ENCODE measurements at regions not wholly inside any gene's neighbourhood (a gene's known extent, or its start where the extent isn't known, plus 50 kb on each side); places are given as distances from the start of the nearest gene placed in this dataset.

DNA sequence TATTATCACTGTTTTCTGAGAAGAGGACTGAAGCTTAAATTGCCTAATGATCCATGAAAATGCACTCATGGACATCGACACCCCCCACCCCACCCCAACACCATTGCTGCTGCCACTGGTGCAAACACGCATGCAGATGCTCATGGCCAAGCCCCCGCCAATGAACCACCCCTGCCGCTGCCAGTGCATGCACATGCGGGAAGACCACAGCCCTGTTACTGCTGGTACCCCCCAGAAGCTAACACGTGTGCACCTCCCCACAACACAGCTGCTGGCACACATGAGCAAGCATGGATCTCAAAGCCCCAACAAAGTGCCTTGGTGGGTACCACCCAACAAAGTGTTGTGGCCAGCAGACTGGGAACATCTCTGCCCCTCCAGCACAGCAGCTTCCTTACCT is 594.1 kb upstream of the FAT1 start:
- Histone ChIP-seq H3K9me3 (ENCODE audit: control insufficient read depth, low read depth, low read length) (no peaks in the 10 kb centered on the region), H4K91ac (ENCODE audit: insufficient read length, low read depth, low read length) (no peak overlapping the region), H3K23me2 (ENCODE audit: insufficient read length, low read depth, low read length, poor library complexity, severe bottlenecking) (no peaks in the 10 kb centered on the region), H3K14ac (ENCODE audit: insufficient read depth, low read length) (no peak overlapping the region), H3T11ph (ENCODE audit: low read length) (no peak overlapping the region), H2AFZ (ENCODE audit: low read length) (no peak overlapping the region), H2BK120ac (ENCODE audit: low read depth, low read length, poor library complexity, severe bottlenecking) (no peak overlapping the region), H4K5ac (ENCODE audit: insufficient read length, low read depth, low read length) (no peak overlapping the region), H3K27ac (ENCODE audit: insufficient read length, low read depth, low read length) (no peak overlapping the region), H3K79me1 (ENCODE audit: insufficient read depth, low read depth, low read length, poor library complexity, severe bottlenecking) (no peaks in the 10 kb centered on the region), H4K8ac (replicated peaks; ENCODE audit: insufficient read length, low read depth, low read length) (no peak overlapping the region), H3K4me1 (ENCODE audit: insufficient read depth, low read length) (no peaks in the 10 kb centered on the region), H2AK5ac (ENCODE audit: insufficient read length, low read length) (no peak overlapping the region), H3K23ac (ENCODE audit: insufficient read length, low read depth, low read length) (no peak overlapping the region), H2BK12ac (ENCODE audit: insufficient read length, low read depth, low read length) (no peak overlapping the region), H3K27me3 (ENCODE audit: insufficient read depth, low read length) (no peaks in the 10 kb centered on the region), H3K18ac (ENCODE audit: insufficient read length, low read depth, low read length) (no peak overlapping the region), H3K9ac (ENCODE audit: extremely low read depth, insufficient read length, low read length) (no peak overlapping the region), H3K4me2 (ENCODE audit: insufficient read depth, insufficient read length, low read length) (no peak overlapping the region), H2BK5ac (ENCODE audit: insufficient read length, low read length) (no peak overlapping the region), H3K4ac (ENCODE audit: low read depth, low read length) (no peak overlapping the region), H2BK15ac (ENCODE audit: low read depth, low read length) (no peak overlapping the region), H3K56ac (ENCODE audit: insufficient read length, low read depth, low read length) (no peak overlapping the region), H2BK20ac (ENCODE audit: low read depth, low read length, poor library complexity, severe bottlenecking) (no peak overlapping the region), H4K20me1 (ENCODE audit: control insufficient read depth, insufficient read depth, insufficient read length) (no peaks in the 10 kb centered on the region), H3K79me2 (ENCODE audit: insufficient read depth, low read length) (no peaks in the 10 kb centered on the region)
- no peak for DNase-seq
- H3K4me3 Mint-ChIP-seq: no peak overlapping the region
- H3K4me1 Mint-ChIP-seq: no peaks in the 10 kb centered on the region
- H3K27me3 Mint-ChIP-seq (ENCODE audit: low read depth): no peaks in the 10 kb centered on the region
- TF ChIP-seq, protein P1, sequence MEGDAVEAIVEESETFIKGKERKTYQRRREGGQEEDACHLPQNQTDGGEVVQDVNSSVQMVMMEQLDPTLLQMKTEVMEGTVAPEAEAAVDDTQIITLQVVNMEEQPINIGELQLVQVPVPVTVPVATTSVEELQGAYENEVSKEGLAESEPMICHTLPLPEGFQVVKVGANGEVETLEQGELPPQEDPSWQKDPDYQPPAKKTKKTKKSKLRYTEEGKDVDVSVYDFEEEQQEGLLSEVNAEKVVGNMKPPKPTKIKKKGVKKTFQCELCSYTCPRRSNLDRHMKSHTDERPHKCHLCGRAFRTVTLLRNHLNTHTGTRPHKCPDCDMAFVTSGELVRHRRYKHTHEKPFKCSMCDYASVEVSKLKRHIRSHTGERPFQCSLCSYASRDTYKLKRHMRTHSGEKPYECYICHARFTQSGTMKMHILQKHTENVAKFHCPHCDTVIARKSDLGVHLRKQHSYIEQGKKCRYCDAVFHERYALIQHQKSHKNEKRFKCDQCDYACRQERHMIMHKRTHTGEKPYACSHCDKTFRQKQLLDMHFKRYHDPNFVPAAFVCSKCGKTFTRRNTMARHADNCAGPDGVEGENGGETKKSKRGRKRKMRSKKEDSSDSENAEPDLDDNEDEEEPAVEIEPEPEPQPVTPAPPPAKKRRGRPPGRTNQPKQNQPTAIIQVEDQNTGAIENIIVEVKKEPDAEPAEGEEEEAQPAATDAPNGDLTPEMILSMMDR (conservative IDR thresholded peaks at IDR 0.05): no peak
- no peaks in the 10 kb centered on the region for H3K36me3 Mint-ChIP-seq (ENCODE audit: insufficient read depth in 1 of 3, low read depth in 3 of 3)
- H3K9me3 Mint-ChIP-seq: no peaks in the 10 kb centered on the region; a peak in 1 of 5 replicates
- WGBS (ENCODE audit: extremely low coverage, insufficient read length, low lambda C conversion rate): no CpG with 5 or more reads among the region's 6 CpGs
- H3K27ac Mint-ChIP-seq: no peak overlapping the region
